Naive B cell (primary cell): ENCODE measurements at regions not wholly inside any gene's neighbourhood (a gene's known extent, or its start where the extent isn't known, plus 50 kb on each side); places are given as distances from the start of the nearest gene placed in this dataset.

Experiments
- ATAC-seq, 2 donors: fragments of 150-1000 bp; cut with Tn5 transposase; 2 replicates each; pipeline ENCODE4 v1.10.0; 2021; ENCODE audit warnings: low read depth in 2 of 2, mild to moderate bottlenecking in 2 of 2, moderate library complexity in 2 of 2
- DNase-seq: peaks from one replicate; pipeline ENCODE4 v3.0.0; 2022
- H3K27ac Mint-ChIP-seq, 6 donors: one replicate each; pipeline ENCODE4 v1.8.0; 2020 to 2022; ENCODE audit warnings: mild to moderate bottlenecking in 6 of 6, mixed read lengths in 6 of 6, moderate library complexity in 5 of 6, inconsistent platforms in 2 of 6
- H3K27me3 Mint-ChIP-seq, 3 donors: one replicate each; pipeline ENCODE4 v1.8.0; 2021 to 2022; ENCODE audit warnings: mixed read lengths in 3 of 3, mild to moderate bottlenecking in 1 of 3
- H3K36me3 Mint-ChIP-seq, 2 donors: one replicate each; pipeline ENCODE4 v1.8.0; 2020 to 2022; ENCODE audit warnings: mixed read lengths in 2 of 2, inconsistent platforms in 1 of 2, mild to moderate bottlenecking in 1 of 2
- H3K4me1 Mint-ChIP-seq, 3 donors: one replicate each; pipeline ENCODE4 v1.8.0; 2020 to 2022; ENCODE audit warnings: mixed read lengths in 3 of 3, inconsistent platforms in 1 of 3, mild to moderate bottlenecking in 1 of 3, moderate library complexity in 1 of 3
- H3K4me3 Mint-ChIP-seq, 8 donors: one replicate each; pipeline ENCODE4 v1.8.0; 2020 to 2022; ENCODE audit warnings: mild to moderate bottlenecking in 8 of 8, mixed read lengths in 8 of 8, moderate library complexity in 8 of 8, inconsistent platforms in 2 of 8
- H3K9me3 Mint-ChIP-seq, 7 donors: one replicate each; pipeline ENCODE4 v1.8.0; 2020 to 2022; ENCODE audit warnings: mixed read lengths in 7 of 7, mild to moderate bottlenecking in 5 of 7, inconsistent platforms in 2 of 7, moderate library complexity in 1 of 7

DNA sequence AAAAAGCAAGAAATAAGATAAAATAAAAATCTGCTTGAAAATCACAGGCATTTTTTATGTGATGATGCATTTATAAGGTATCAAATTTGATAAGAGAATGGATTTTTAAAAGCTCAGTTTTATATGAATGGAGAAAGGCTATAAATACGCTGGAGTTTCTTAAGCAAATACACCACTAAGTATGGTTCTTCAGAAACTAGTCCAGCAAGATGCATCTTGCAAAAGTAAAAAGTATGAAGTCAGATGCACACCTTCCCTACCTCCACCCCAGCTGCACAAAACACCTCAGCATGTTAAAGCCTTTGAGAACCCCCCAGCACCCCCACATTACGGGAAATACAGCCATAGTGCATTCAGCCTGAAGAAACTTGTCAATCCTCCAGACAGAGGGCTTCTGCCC is 143.1 kb upstream of the PROX1 start:
- Mint-ChIP-seq H3K4me3 (no peak overlapping the region), H3K4me1 (no peaks in the 10 kb centered on the region), H3K36me3 (no peaks in the 10 kb centered on the region), H3K27me3 (peaks cover 0 to 6% (median 5%) of the 10 kb centered on the region in 3 donors), H3K9me3 (peaks cover 0 to 9% (median 2%) of the 10 kb centered on the region in 7 donors), H3K27ac (no peak overlapping the region)
- DNase-seq, result no peak
- ATAC-seq, result no peak

DNA sequence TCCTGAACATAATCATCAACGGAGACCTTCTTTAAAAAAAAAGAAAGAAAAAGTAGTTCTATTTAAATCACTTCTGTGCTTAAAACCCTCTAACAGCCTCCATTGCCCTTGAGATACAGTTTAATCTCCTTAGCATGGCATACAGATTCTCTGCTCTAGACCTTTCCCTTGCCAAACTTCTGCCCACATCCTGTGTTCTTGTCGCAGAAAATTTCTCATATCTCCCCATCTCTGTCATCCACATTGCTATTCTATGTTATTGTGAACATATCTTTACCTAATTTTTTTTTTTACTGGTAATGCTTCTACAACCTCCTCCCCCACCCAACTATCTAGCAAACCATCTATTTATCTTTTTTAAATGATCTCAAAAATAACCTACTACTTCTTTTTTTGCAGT is 135.7 kb upstream of the PROX1 start:
- no peak for ATAC-seq
- no peak for DNase-seq
- Mint-ChIP-seq H3K27me3 (no peaks in the 10 kb centered on the region), H3K27ac (no peak overlapping the region), H3K4me1 (no peaks in the 10 kb centered on the region), H3K4me3 (no peak overlapping the region), H3K9me3 (peaks cover 0 to 3% (median 0%) of the 10 kb centered on the region in 7 donors), H3K36me3 (no peaks in the 10 kb centered on the region)

DNA sequence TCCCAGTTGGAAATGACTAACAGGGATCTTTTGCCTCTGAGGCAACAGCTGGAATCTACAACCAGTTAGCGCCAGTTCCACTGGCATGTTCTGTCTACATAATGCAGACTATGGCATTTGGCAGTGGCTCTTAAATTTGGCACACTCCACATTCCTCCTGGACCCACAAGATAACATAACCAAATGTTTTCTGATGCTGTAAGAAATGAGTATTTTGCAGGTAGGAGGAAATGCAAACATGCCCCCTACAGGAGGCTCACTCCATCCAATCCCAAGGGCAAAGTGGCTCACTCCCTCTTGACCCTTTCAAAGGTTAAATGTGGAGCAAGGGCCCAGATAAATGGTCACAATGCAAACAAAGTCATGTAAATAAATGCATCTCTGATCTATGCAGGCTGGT is 129.2 kb upstream of the PROX1 start:
- H3K27ac Mint-ChIP-seq, result no peak overlapping the region
- no peak overlapping the region for H3K4me3 Mint-ChIP-seq
- ATAC-seq (no peak), DNase-seq (no peak)
- H3K4me1 Mint-ChIP-seq, result no peaks in the 10 kb centered on the region
- no peaks in the 10 kb centered on the region for H3K36me3 Mint-ChIP-seq
- peaks cover 0 to 8% (median 0%) of the 10 kb centered on the region in 7 donors for H3K9me3 Mint-ChIP-seq
- no peaks in the 10 kb centered on the region for H3K27me3 Mint-ChIP-seq

DNA sequence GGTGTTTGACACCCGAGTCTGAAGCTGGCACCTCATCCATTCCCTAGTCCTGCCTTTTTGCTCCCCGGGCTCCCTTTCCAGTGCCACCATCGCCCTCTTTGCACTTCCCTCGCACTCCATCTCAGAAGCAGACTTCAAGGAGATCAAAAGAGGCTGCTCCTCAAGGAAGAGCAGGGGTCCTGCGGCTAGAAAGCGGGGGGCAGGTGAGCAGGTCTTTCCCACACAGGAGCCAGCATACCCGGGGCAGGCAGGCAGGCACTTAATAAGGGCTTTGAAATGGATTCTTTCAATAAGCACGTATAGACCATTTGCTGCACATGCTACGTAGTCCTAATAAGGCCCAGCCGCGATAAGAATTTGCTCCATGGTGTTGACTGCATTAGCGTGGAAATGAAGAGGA is 125.9 kb upstream of the PROX1 start:
- no peak for DNase-seq
- no peaks in the 10 kb centered on the region for H3K4me1 Mint-ChIP-seq
- no peaks in the 10 kb centered on the region for H3K36me3 Mint-ChIP-seq
- H3K27me3 Mint-ChIP-seq, result no peaks in the 10 kb centered on the region
- no peak overlapping the region for H3K4me3 Mint-ChIP-seq
- ATAC-seq, result no peak
- H3K9me3 Mint-ChIP-seq, result peaks cover 0 to 5% (median 0%) of the 10 kb centered on the region in 7 donors
- no peak overlapping the region for H3K27ac Mint-ChIP-seq

DNA sequence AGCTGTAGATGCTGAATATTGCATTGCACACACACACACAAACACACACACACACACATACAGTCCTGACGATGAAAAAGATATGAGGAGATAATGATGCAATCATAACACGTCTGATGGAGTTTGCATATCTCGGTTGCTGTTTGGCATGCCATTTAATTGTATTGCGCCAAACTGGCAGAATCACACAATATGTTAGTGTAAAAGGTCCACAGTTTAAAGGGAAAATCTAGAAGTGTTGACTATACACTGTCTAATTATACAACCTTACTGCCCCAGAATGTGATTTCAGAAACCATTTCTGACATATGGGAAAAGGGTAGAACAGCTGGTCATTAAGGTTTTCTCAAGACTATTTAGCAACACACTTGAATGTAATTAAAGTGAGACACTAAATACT is 123.7 kb upstream of the PROX1 start:
- ATAC-seq (no peak), DNase-seq (no peak)
- Mint-ChIP-seq H3K36me3 (no peaks in the 10 kb centered on the region), H3K27ac (no peak overlapping the region), H3K4me3 (no peak overlapping the region), H3K27me3 (no peaks in the 10 kb centered on the region), H3K9me3 (peaks cover 0 to 5% (median 0%) of the 10 kb centered on the region in 7 donors), H3K4me1 (no peaks in the 10 kb centered on the region)

DNA sequence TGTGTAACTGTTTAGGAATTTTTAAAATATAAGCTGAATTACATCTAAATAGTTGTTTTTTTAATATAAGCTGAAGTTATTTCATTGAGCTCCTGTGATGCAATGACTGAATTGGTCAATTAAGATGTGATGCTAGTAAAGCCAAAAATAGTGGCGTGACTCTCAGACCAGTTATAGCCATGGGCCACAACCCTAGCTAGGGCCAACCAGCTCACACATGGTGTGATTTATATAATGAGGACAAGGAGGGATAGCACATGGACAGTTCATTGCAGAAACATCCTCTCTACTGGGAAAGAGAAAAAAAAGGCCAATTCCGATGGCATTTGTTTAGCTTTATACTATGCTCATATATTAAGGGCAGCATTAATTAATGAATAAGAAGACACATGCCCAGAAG is 119.3 kb upstream of the PROX1 start:
- DNase-seq (no peak), ATAC-seq (no peak)
- Mint-ChIP-seq H3K27me3 (peaks cover 0 to 4% (median 0%) of the 10 kb centered on the region in 3 donors), H3K4me1 (no peaks in the 10 kb centered on the region), H3K27ac (no peak overlapping the region), H3K36me3 (no peaks in the 10 kb centered on the region), H3K4me3 (no peak overlapping the region), H3K9me3 (peaks cover 0 to 11% (median 3%) of the 10 kb centered on the region in 7 donors)

DNA sequence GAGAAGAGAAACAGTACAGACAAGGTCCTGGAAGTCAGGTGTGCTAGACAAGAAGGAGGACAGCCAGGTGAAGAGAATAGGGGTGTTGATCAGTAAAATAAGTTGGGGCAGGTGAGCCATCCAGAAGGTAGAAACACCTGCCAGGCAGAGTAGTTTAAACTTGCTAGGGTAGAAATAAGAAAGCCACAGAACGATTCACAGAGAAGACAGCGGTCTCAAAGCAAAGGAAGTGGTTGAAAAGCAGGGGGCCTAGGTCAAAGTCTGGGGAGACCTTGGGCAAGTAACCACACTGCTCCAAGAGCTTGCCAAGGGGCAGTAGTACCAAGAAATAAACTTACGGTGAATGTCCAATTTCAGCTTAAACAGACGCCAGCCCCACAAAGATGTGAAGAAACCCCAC is 116.6 kb upstream of the PROX1 start:
- H3K27ac Mint-ChIP-seq, result no peak overlapping the region
- no peak for ATAC-seq

DNA sequence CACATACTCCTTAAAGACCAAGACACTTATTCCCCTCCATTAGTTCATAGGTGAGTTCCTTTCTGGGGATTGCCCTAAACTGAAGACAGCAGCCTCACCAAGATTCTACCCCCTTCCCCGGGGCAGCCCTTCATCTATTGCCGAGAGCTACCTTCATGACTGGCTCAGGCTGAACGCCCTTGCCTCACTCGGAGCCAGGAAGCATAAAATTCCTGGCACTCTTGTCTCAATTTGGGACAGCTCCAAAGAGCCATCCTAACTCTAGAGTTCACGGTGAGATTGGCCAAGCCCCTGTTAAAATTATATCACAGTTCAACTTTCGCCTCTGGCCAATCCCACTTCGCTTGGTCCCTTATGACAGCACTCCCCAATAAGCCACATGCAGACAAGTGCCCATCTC is 113.0 kb upstream of the PROX1 start:
- no peak for ATAC-seq
- no peak overlapping the region for H3K27ac Mint-ChIP-seq
- H3K4me1 Mint-ChIP-seq, result no peaks in the 10 kb centered on the region
- H3K4me3 Mint-ChIP-seq, result no peak overlapping the region
- H3K9me3 Mint-ChIP-seq, result peaks cover 0 to 8% (median 1%) of the 10 kb centered on the region in 7 donors
- peaks cover 0 to 4% (median 0%) of the 10 kb centered on the region in 3 donors for H3K27me3 Mint-ChIP-seq
- no peak for DNase-seq
- H3K36me3 Mint-ChIP-seq, result no peaks in the 10 kb centered on the region

More for the DNA sequence above, 116.6 kb upstream of the PROX1 start:
- Mint-ChIP-seq H3K36me3 (no peaks in the 10 kb centered on the region), H3K27me3 (peaks cover 0 to 4% (median 0%) of the 10 kb centered on the region in 3 donors), H3K9me3 (peaks cover 0 to 11% (median 1%) of the 10 kb centered on the region in 7 donors), H3K4me1 (no peaks in the 10 kb centered on the region), H3K4me3 (no peak overlapping the region)
- DNase-seq, result no peak

DNA sequence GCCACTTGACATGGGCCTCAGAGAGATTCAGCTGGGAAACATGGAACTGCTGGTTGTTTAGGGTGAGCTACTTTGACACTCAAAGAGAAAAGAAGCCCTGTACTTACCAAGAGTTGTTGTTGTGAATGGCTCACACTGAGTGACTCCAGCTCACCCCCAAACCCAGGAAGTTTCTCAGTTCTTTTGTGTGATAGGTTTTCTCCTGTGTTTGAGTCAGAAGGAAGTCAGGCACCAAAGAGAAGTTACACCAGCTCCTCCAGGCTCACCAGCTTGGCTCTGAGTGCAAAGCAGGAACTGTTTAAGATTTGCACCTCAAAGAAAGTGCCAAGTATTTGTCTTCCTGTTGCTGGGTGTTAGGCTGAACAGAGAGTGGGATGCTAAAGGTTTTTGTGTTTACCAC is 111.2 kb upstream of the PROX1 start:
- Mint-ChIP-seq H3K36me3 (no peaks in the 10 kb centered on the region), H3K27ac (no peak overlapping the region), H3K9me3 (peaks cover 0 to 8% (median 0%) of the 10 kb centered on the region in 7 donors), H3K4me1 (no peaks in the 10 kb centered on the region), H3K27me3 (no peaks in the 10 kb centered on the region), H3K4me3 (no peak overlapping the region)
- ATAC-seq (no peak), DNase-seq (no peak)

DNA sequence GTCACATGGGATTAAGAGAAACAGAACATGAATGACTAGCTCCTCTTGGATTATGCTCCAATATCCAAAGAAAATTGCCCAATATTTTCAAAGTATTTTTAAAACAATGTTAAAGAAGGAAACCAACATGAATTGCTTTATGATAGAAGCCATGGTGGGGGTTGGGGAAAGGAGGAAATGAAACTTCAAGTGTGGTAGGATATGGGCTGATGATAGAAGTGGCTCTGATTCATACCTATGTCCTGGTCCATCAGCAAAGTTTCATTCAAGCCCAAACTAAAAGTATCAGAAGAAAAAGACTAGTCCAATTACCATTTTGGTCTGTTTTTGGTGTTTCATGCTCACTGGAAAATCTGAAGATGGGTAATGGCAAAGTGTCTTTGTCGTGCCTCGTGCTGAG is 104.2 kb upstream of the PROX1 start:
- no peaks in the 10 kb centered on the region for H3K4me1 Mint-ChIP-seq
- H3K9me3 Mint-ChIP-seq, result peaks cover 0 to 6% (median 0%) of the 10 kb centered on the region in 7 donors
- H3K36me3 Mint-ChIP-seq, result no peaks in the 10 kb centered on the region
- H3K27ac Mint-ChIP-seq, result no peak overlapping the region
- no peaks in the 10 kb centered on the region for H3K27me3 Mint-ChIP-seq
- DNase-seq (no peak), ATAC-seq (no peak)
- no peak overlapping the region for H3K4me3 Mint-ChIP-seq

DNA sequence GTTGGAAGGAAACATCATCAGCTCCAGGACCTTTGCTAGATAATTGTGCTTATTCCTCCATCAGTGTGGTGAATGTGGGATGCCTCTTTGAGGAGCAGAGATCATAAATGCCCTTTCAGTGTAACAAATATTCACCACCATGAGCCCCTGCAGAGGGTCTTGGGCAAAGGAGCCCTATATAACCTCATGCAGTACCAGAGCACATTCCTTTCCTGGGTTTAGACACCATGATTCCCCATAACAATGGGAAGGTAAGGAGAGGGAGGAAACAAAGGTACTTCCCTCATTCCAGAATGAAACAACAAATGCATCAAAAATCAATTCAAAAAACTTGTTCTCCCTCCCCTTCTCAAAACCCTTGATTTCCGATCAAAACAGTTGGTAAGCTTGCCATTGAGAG is 103.4 kb upstream of the PROX1 start:
- Mint-ChIP-seq H3K4me3 (no peak overlapping the region), H3K9me3 (peaks cover 0 to 6% (median 0%) of the 10 kb centered on the region in 7 donors), H3K36me3 (no peaks in the 10 kb centered on the region)

DNA sequence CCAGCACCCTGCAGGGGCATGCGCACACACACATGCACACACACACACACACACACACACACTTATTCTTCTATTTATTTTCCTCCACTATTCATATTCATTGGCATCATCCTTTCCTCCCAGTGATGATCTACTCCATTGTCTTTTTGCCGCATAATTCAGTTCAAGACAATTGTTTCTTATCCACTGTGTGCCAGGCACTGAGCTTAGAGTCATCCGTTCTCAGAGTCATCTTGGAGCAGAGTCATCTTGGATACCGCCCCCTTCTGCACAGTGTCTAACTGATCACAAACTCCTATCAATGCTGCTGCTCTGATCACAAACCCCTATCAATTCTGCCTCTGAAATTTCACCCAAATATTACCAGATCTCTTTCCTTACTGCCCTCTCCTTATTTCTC is 102.8 kb upstream of the PROX1 start:
- ATAC-seq (no peak), DNase-seq (no peak)
- Mint-ChIP-seq H3K4me3 (no peak overlapping the region), H3K36me3 (no peaks in the 10 kb centered on the region), H3K27me3 (no peaks in the 10 kb centered on the region), H3K4me1 (no peaks in the 10 kb centered on the region), H3K9me3 (peaks cover 0 to 5% (median 0%) of the 10 kb centered on the region in 7 donors), H3K27ac (no peak overlapping the region)

More for the DNA sequence above, 103.4 kb upstream of the PROX1 start:
- no peaks in the 10 kb centered on the region for H3K27me3 Mint-ChIP-seq
- no peak for DNase-seq
- ATAC-seq, result no peak
- H3K27ac Mint-ChIP-seq, result no peak overlapping the region
- H3K4me1 Mint-ChIP-seq, result no peaks in the 10 kb centered on the region

DNA sequence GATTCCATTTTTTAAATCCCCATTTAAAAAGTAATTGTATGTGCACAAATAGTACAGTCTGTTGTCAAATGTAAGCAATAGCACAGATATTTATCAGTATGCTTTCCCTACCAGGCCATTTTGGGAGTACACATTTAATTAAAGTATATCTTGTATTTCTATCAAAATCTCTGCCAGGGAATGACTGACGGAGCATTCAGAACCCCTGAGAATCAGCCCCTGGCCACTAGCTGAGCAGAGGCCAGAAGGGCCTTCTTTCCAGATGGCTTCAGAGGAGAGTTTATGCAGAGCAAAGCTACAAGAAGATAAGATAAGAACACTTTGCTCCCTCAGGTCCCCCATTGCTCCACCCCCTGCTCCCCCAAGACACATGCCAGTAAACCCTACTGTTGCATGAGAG is 99.9 kb upstream of the PROX1 start:
- H3K27me3 Mint-ChIP-seq, result no peaks in the 10 kb centered on the region
- H3K4me3 Mint-ChIP-seq, result no peak overlapping the region
- no peak for ATAC-seq
- DNase-seq, result no peak
- peaks cover 0 to 2% (median 0%) of the 10 kb centered on the region in 7 donors for H3K9me3 Mint-ChIP-seq
- H3K4me1 Mint-ChIP-seq, result no peaks in the 10 kb centered on the region
- H3K36me3 Mint-ChIP-seq, result no peaks in the 10 kb centered on the region
- H3K27ac Mint-ChIP-seq, result no peak overlapping the region

DNA sequence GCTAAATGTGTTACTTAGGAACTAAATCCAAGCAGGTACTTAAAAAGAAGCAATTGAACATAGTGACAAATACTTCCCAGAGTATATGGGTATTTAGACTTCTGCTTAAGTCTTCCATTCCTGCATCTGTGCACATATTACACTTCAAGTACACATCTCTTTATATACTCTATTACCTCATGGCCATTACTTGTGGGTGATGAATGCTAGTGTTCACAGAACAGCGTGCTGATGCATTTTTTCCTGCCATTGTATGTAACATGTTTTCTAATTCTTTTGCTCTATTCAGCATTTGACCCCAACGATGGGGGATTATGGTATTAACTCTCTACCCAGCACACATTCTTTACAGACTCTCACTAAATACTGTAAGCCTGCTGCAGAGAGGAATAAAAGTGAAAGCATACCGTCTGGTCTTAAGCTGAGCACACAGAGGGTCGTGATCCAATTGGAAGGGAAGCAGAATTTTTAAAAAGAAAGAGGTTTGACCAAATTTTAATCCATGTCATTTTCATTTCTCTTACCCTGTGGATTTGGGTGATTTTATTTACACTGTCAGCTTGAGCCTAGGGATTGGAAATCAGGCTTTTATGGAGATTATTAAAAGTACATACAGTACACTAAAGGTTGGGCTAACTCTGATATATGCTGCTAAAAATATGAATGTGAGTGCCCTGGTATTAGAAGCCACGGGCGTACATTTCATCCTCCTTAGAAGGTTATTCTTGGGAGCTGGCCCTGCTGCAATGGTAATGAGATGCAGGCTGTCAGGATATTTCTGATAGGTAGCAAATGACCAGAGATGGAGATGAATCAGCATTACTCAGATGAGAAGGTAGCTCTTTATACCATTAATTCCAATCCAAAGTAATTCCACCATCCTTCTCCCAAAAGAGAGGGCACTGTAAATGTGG is 95.5 kb upstream of the PROX1 start:
- H3K27me3 Mint-ChIP-seq, result no peaks in the 10 kb centered on the region
- H3K36me3 Mint-ChIP-seq, result no peaks in the 10 kb centered on the region
- DNase-seq (no peak), ATAC-seq (no peak)
- no peak overlapping the region for H3K4me3 Mint-ChIP-seq
- H3K9me3 Mint-ChIP-seq, result peaks cover 0 to 3% (median 0%) of the 10 kb centered on the region in 7 donors
- no peak overlapping the region for H3K27ac Mint-ChIP-seq
- no peaks in the 10 kb centered on the region for H3K4me1 Mint-ChIP-seq
